AG08396 (cell line): ENCODE measurements at regions not wholly inside any gene's neighbourhood (a gene's known extent, or its start where the extent isn't known, plus 50 kb on each side); places are given as distances from the start of the nearest gene placed in this dataset.
A peak's percentile ranks its signal among the peaks of the same experiment; 100 is the strongest.
"Not testable (repeated sequence)": the region's sequence is repeated elsewhere in the genome, so short reads cannot be mapped to it uniquely, and the experiment has no call there.

ENCODE experiments used
- DNase-seq: peaks from one replicate; pipeline ENCODE4 v3.0.0; 2012; ENCODE audit warnings: low spot score, mixed read lengths

DNA sequence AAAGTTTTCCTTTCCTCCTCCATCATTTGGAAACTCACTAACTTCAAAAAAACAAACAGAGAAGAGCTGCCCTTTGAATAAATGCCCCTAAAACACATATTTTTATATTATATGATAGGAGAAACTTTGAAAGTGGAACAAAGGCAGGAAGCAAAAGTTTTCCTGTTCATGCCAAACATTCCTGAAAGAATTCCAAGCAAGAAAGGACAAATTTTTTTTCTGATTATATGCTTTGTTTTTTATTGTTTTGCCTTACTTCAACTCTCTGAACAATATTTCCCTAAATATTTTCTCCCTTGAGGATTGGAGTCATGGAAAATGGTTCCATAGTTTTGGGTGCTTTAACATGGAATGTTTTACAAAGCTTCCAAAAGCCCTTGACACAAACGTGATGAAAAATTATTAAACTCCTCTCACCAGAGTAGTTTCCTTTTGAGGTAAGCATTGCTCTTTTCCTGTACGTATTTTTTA is 638.5 kb upstream of the CAMK1G start:
- no peak for DNase-seq

DNA sequence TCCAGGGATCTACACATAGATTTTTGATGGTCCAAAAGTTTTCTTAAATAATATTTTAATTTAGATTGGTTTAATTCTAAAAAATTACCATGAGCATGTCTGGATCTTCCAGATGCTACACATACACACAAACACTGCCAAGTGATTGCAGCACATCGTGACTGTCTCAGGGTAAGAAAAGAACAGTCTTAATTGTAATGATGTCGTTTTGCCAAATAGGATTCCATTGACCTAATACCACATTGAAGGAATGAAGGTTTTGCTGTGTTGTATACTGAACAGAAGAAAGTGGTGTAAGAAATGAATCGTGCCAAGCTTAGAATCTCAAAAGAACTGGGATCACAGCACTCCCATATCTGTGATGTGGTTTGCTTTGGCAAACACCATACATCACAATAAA is 633.3 kb upstream of the CAMK1G start:
- no peak for DNase-seq

DNA sequence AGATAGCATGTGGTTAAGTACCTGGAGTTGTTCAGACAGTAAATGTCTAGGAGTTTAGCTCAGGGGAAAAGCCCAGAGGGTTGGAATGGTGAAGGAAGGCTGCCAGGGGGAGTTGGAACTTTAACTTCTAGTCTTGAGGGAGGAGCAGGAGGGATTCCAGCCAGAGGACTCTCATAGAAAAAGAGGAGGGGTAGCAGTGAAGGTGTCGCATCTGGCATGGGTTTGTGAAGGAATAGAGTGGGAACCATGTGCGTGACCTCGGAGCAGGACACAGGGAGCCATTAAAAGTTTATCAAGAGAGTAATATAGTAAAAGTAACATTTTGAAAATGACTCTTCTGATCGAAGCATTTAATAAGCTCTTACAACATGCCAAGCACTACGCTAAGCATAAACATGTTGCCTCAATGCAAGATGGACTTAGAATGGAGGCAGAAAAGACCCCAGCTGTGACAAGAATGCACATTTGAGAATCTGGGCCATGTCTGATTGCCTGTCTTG is 632.4 kb upstream of the CAMK1G start:
- no peak for DNase-seq

DNA sequence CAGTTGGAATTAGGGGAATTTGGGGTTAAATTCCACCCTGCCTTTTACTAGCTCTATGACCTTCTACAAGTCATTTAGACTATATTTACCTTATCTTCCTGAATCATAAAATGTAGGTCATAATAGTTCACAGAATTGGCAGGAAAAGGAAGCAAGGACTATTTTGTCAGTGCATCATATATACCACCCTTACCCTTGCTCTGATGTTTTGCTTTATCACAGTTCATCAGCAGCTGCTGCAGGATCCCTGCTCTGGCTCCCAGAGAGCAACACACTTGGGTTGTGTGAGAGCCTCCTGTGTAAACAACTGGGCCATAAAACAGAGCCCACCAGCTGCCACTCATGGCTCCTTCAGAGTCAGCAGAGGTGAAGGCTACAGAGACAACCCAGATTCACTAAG is 631.6 kb upstream of the CAMK1G start:
- DNase-seq = no peak

DNA sequence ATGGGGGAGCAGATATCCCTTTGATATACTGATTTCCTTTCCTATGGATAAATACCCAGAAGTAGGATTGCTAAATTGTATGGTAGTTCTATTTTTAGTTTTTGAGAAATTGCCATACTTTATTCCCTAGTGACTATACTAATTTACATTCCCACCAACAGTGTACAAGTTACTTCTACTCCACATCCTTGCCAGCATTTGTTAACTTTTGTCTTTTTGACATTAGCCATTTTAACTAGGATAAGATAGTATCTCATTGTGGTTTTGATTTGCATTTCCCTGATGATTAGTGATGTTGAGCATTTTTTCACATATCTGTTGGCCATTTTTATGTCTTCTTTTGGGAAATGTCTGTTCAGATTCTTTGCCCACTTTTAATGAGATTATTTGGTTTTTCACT is 620.6 kb upstream of the CAMK1G start:
- DNase-seq = no peak

DNA sequence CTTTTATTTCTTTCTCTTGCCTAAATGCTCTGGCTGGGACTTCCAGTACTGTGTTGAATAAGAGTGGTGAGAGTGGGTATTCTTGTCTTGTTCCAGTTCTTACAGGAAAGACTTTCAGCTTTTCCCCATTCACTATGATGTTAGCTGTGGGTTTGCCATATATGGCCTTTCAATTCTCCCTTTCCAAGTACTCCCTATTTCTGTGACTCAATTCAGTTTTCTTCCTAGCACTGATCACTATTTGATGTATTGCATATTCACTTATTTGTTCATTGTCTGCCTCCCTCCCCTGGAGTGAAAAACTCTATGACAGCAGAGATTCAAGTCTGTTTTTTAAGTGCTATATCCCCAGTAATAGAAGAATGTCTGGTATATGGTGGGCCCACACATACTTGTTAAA is 618.2 kb upstream of the CAMK1G start:
- no peak for DNase-seq

DNA sequence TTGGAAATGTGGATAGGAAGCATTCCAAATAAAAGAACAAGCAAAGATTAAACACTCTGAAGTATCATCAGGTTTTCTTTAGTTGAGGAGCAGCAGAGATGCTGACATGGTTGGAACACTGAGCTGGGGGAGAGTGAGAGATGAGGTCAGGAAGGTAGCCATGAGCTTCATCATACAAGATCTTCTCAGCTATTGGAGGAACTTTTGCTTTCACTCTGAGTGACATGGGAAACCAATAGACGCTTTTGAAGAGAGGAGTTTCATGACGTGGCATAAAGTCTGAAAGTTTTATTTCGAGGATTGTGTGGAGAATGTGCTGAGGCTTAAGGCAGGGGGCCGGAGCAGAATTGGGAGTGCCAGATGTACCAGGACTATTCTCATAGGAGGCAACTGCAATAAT is 616.2 kb upstream of the CAMK1G start:
- DNase-seq = no peak

DNA sequence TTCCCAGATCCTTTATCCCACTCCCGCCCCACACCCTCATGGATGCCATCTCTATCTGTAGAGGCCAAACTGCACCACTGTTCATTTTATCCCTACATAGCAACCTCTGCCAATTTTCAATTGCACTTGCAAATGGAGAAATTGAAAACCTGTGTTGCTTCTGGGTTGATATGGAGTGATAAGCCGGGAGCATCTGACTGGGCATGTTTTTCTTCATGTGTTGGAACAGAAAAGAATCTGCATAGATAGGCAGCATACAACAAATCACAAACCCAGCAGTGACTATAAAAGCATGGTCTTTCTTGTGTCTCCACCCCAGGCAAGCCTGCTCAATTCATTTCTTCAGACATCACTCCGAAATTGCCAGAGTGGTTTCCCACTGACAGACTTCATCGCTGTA is 608.8 kb upstream of the CAMK1G start:
- no peak for DNase-seq

DNA sequence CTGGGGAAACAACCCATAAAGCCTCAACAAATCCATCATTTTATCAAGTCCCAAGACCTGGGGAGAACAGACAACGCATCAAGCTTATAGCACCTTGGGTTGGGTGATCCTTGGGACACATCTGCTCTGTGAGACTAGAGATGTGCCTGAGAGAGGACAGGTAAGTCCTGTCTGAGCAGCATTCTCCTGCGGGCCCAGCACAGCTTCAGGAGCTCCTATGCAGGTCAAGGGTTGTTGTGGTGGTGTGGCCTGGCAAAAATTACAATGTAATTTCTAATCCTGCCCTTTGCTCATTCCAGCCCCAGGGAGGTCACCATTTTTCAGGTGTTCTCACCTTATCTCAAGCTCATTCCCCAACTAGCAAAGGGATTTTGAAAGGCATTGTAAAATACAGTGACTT is 608.1 kb upstream of the CAMK1G start:
- no peak for DNase-seq

DNA sequence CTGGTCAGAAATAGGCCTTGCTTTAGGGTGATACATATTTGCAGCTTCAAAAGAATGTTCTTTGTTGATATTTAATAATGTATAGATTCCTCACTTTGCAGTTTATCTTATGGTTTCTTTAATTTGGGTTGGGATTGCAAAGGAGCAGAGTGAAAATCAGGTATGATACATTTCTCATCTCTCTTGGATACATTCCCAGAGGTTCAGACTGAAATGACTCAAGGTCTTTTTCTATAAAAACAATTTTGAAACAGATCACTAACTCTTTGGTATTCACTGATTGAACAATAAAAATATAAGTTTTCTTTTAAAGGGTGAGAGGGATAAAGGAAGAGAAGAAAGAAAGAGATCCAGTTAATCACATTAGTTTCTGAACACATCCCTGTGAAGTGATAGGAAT is 606.5 kb upstream of the CAMK1G start:
- DNase-seq = no peak

DNA sequence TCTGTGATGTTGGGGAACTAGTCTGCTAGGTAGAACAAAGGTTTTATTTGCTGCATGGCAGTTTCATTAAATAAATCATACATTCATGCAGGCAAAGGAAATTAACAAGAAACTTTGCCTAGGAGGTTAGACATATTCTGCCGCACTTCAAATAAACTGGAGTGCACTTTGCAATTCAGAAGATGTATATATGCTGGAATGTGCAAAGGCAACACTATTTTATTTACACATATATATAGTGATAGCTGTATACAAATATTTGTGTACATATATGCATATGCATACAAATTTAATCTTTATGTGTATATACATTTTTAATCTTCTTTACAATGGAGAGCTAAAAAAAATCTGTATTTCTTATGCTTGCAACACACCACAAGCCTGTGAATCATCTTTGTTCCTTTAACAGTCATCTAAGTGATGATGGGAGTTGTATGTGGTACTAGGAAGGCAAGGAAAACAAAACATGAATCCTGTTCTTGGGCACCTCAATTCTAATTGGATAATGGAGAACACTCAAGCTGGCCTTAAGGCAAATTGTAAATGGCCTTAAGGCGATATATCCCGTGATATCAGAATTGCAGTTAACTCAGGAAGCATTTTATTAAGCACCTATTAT is 605.8 kb upstream of the CAMK1G start:
- no peak for DNase-seq

DNA sequence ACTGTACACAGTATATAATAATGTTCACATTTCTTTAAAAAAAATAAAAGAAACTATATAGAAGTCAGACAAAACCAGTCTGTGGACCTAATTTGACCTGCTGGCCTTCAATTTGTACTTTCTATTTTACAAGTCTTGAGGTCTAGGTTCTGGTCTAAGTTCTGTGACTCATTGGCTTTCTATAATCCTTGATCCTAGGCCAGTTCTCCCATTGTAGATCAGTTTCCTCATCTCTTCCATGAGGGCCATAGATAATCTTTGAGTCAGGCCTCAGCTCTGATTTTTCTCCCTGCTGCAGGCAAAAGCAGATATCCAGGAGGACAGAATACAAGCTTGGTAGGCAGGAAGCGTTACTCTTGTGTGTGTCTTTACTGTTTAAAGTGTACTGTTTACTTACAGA is 603.7 kb upstream of the CAMK1G start:
- DNase-seq = no peak

DNA sequence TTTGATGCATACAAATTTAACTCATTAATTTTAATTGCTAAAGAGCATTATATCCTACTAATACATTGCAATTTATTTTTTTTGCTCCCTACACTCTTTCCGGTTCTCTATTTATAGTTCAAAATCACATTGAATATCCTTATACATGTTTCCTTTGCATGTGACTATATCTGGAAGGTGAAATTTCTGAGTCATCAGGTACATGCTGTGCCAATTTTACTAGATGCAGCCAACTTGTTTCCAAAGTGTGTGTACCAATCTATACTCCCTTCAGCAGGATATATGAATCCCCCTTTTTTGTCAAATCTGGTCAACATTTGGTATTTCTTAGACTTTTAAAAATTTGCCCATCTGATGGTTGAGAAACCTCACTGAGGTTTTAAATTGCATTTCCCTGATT is 602.9 kb upstream of the CAMK1G start:
- no peak for DNase-seq

DNA sequence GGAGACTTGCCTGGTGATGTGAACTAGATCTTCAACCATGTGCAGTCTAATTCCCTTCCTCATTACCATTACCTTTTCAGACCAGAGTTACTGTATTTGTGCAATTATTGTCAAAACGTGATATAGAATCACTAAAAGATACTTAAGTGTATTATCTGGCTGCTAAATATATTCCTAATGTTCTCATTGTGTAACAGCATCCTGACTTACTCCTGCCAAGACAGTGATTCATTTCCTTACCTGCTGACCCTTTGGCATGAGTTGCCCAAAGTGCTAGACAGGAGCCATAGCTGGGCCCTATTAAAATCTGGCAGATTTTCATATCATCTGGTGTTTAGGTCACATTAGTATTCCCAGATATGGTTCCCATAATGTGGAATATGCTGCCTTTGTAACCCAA is 598.3 kb upstream of the CAMK1G start:
- DNase-seq = no peak

DNA sequence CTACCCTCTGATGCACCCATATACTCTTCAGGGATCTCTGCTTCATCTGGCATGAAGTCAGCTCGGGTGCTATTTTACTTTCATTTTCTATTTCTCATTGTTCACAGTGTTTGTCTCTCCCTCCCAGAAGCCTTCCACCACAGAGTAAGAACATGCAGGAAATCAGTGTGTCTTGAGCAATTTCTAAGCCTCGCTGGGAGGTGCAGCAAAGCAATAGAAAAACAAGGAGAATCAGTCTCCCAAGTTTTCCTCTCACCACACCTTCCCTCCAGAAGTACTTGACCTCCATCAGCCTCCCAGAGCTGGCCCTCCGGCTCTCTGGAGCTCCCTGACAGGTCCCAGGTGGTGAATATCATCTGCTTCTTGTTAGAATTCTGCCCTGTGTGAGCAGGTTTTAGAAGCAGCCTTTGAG is 594.7 kb upstream of the CAMK1G start:
- DNase-seq = peak; percentile 31

DNA sequence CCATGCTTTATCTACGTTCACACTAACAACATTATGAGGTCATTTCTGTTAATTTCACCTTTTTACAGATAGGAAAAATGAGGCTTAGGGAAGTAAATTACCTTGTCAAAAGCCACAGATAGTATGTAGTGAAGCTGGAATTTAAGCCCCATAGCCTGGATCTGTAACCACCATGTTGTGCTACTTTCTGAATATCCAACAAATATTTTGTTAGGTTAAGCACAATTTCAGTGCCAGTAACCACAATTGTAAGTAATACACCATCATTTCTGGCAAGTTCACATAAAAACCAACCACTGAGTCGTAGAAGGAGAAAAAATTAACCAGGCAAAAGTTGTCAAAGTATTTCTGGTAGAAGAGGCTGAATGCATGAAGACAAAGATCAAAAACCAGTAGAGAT is 593.1 kb upstream of the CAMK1G start:
- no peak for DNase-seq

DNA sequence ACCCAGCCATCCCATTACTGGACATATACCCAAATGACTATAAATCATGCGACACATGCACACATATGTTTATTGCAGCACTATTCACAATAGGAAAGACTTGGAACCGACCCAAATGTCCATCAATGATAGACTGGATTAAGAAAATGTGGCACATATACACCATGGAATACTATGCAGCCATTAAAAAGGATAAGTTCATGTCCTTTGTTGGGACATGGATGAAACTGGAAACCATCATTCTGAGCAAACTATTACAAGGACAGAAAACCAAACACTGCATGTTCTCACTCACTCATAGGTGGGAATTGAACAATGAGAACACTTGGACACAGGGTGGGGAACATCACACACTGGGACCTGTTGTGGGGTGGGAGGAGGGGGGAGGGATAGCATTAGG is 586.5 kb upstream of the CAMK1G start:
- not testable (repeated sequence) for DNase-seq

DNA sequence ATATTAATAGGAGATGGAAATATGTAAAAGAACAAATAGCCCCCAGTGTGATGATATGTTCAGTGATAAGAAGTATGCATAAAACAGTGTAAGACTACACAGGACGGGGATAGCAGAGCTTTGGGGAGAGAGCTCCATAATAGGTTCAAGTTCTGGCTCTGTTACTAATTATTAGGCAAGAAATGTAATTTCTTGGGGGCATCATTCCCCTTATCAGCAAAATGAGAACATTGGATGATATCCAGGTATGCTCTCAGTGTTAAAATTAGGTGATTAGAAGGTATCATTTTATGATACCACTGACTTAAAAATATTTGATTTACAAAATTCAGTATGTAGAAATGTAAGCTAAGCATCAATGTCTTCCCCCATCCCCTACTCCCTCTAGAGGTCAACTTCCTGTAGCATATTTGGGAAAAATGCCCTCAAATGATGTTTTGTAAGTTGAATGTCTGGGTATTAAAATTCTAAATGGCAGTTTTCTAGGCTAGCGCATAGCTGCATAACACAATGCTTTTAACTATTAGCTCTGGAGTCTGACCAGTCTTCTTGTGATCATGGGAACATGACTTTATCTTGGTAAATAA is 585.7 kb upstream of the CAMK1G start:
- DNase-seq = peak; percentile 10

DNA sequence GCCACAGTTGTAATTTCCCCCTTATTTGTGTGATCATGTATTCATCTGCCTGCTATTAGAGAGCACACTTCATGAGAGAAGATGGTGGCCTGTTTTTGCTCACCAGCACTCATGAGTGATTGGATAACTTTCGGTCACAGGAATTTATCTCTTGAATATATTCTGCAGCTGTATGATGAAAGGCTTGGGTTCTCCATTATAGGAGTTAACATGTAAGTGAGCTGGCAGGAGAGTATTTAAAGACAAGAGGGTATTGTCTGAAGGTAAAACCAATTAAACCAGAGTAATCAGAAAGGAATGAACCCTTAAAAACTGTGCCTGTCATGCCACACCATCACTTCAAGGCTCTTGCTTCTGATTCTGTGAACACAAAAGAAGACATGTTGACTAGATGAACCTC is 574.9 kb upstream of the CAMK1G start:
- no peak for DNase-seq

DNA sequence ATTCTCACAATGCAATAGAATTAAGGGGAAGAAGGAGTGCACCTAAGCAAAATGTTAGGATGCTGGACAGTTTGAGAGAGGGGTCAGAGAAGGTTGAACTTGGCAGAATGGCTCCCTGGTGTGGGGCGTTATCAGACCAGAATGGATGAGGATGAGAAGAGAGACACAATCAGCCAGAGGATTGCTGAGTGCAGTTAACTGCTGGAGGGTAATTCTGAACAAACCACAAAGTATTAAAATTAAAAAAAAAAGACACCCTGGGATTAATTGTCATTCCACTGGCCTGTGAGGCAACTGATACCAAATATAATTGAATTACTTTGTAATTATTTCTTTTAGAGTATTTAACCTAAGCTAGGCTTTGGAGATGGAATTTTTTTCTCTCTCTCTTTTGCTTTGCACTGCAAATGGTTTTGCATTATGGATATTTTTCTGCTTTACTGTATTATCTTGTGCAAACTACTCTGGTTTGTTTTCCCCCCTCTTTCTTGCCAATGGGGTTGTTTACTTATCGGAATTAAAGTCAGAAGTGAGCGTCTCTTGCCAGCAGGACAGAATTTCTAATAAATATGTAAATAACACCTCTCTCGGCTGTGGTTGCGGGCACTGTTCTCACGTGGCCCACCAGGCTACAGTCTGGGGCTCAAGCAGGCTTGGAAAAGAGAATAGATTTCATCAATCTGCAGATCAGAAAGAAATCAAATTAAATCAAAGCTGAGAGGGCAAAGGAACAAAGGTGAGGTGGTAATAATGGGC is 572.9 kb upstream of the CAMK1G start:
- DNase-seq = no peak

DNA sequence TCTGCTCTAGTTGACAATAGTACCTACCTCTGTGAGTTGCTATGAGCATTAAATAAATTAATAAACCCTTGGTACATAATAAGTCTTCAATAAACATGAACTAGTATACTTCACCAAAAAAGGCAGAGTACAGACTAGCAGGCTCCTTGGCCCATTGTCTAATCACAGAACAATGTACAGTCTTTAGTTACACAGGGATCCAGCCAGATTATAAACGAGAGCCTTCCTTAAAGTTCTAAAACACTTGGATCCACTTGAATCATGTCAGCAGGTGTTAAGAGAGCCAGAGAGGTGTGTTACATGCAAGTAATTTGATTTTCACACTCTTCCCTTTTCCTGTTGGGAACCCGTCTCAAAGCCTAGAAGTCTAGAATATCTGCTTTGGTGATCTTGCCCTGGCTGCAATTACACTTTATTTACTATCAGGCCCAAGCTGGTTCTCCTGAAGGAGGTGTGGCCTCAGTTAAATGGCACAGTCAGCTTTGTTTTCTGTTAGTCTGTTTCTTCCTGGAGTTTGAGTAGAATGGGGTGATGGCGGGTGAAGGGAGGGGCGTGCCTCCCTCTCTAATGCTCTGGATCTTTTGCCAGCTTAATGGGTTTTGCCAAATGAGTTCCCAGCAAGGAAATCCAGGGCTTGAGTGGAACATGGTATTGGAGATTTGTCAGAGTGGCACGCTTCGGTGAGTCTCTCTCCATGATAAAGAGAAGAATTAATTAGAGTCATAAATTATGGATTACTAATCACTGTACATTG is 570.9 kb upstream of the CAMK1G start:
- no peak for DNase-seq

DNA sequence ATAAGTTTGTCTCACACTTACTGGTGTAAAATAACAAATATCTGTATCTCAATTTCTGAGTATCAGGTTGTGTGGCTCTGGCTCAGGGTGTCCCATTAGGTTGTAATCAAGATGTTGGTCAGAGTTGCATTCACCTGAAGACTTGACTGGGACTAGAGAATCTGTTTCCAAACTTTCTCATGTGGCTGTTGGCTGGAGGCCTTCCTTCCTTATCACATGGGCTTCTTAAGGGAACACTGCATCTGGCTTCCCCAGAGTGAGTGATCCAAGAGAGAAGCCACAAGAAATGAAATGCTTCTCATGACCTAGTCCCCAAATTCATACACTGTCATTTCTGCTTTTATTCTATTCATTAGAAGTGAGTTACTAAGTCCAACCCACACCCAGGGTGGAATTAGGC is 568.4 kb upstream of the CAMK1G start:
- no peak for DNase-seq

DNA sequence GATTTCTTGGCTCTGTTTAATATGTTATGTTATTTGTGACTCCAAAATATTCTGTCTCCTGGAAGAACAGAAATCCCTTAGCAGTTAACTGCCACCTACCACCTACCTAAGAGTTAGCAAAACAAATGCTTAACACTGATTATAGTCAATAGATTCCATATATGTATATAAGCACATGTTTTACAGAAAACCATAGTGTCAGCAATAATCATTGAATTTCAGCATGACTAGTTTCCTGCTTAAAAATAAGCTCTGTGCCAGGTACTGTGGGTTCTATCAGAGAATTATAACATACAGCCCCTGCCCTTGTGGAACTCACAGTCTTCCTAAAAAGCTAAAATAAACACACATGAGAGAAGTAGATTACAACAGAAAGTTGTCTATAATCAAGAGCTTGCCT is 561.9 kb upstream of the CAMK1G start:
- DNase-seq = no peak
